ENCODE measurements at regions not wholly inside any gene's neighbourhood (a gene's known extent, or its start where the extent isn't known, plus 50 kb on each side); places are given as distances from the start of the nearest gene placed in this dataset.

GRCh38 chr5:60386436-60387050 lies 313.4 kb downstream of the DEPDC1B start:
- Mint-ChIP-seq H3K36me3 (ENCODE audit: insufficient read depth in 1 of 3, low read depth in 3 of 3) (no peaks in the 10 kb centered on the region), H3K4me3 (no peak overlapping the region), H3K27me3 (ENCODE audit: low read depth) (no peaks in the 10 kb centered on the region), H3K27ac (peak overlapping the region in 1 of 3 experiments; percentile 41; a peak in 1 of 7 replicates), H3K9me3 (no peaks in the 10 kb centered on the region), H3K4me1 (peaks cover 15 to 18% of the 10 kb centered on the region in 2 experiments)
- no peak overlapping the region for H2BK15ac ChIP-seq (ENCODE audit: low read depth, low read length)
- H4K20me1 ChIP-seq (ENCODE audit: control insufficient read depth, insufficient read depth, insufficient read length), result no peaks in the 10 kb centered on the region
- TF ChIP-seq, protein P1, sequence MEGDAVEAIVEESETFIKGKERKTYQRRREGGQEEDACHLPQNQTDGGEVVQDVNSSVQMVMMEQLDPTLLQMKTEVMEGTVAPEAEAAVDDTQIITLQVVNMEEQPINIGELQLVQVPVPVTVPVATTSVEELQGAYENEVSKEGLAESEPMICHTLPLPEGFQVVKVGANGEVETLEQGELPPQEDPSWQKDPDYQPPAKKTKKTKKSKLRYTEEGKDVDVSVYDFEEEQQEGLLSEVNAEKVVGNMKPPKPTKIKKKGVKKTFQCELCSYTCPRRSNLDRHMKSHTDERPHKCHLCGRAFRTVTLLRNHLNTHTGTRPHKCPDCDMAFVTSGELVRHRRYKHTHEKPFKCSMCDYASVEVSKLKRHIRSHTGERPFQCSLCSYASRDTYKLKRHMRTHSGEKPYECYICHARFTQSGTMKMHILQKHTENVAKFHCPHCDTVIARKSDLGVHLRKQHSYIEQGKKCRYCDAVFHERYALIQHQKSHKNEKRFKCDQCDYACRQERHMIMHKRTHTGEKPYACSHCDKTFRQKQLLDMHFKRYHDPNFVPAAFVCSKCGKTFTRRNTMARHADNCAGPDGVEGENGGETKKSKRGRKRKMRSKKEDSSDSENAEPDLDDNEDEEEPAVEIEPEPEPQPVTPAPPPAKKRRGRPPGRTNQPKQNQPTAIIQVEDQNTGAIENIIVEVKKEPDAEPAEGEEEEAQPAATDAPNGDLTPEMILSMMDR (conservative IDR thresholded peaks at IDR 0.05), result no peak
- no peak overlapping the region for H2BK20ac ChIP-seq (ENCODE audit: low read depth, low read length, poor library complexity, severe bottlenecking)
- H2BK5ac ChIP-seq (ENCODE audit: insufficient read length, low read length), result no peak overlapping the region
- no peaks in the 10 kb centered on the region for H3K79me2 ChIP-seq (ENCODE audit: insufficient read depth, low read length)
- H2BK12ac ChIP-seq (ENCODE audit: insufficient read length, low read depth, low read length), result no peak overlapping the region
- no peak overlapping the region for H3K4ac ChIP-seq (ENCODE audit: low read depth, low read length)
- no peaks in the 10 kb centered on the region for H3K27me3 ChIP-seq (ENCODE audit: insufficient read depth, low read length)
- H3K4me1 ChIP-seq (ENCODE audit: insufficient read depth, low read length), result peaks cover 4% of the 10 kb centered on the region; the same call in 1 of the 2 replicates
- H3K18ac ChIP-seq (ENCODE audit: insufficient read length, low read depth, low read length), result no peak overlapping the region
- WGBS (ENCODE audit: extremely low coverage, insufficient read length, low lambda C conversion rate), result no CpG with 5 or more reads among the region's 5 CpGs
- H3K23ac ChIP-seq (ENCODE audit: insufficient read length, low read depth, low read length), result no peak overlapping the region
- no peaks in the 10 kb centered on the region for H3K23me2 ChIP-seq (ENCODE audit: insufficient read length, low read depth, low read length, poor library complexity, severe bottlenecking)
- no peak overlapping the region for H2AK5ac ChIP-seq (ENCODE audit: insufficient read length, low read length)
- H3K9me3 ChIP-seq (ENCODE audit: control insufficient read depth, low read depth, low read length), result no peaks in the 10 kb centered on the region
- H2AFZ ChIP-seq (ENCODE audit: low read length), result no peak overlapping the region
- no peak overlapping the region for H3K9ac ChIP-seq (ENCODE audit: extremely low read depth, insufficient read length, low read length)
- DNase-seq, result no peak
- H4K5ac ChIP-seq (ENCODE audit: insufficient read length, low read depth, low read length), result no peak overlapping the region
- H3K79me1 ChIP-seq (ENCODE audit: insufficient read depth, low read depth, low read length, poor library complexity, severe bottlenecking), result no peaks in the 10 kb centered on the region
- H3K14ac ChIP-seq (ENCODE audit: insufficient read depth, low read length), result no peak overlapping the region
- no peak overlapping the region for H3K4me2 ChIP-seq (ENCODE audit: insufficient read depth, insufficient read length, low read length)
- no peak overlapping the region for H4K8ac ChIP-seq (replicated peaks; ENCODE audit: insufficient read length, low read depth, low read length)
- no peak overlapping the region for H3T11ph ChIP-seq (ENCODE audit: low read length)
- no peak overlapping the region for H3K27ac ChIP-seq (ENCODE audit: insufficient read length, low read depth, low read length)
- H4K91ac ChIP-seq (ENCODE audit: insufficient read length, low read depth, low read length), result no peak overlapping the region
- no peak overlapping the region for H3K56ac ChIP-seq (ENCODE audit: insufficient read length, low read depth, low read length)
- H2BK120ac ChIP-seq (ENCODE audit: low read depth, low read length, poor library complexity, severe bottlenecking), result no peak overlapping the region

Measured in H9 (cell line).